OCI-LY7 (cell line): ENCODE measurements at regions not wholly inside any gene's neighbourhood (a gene's known extent, or its start where the extent isn't known, plus 50 kb on each side); places are given as distances from the start of the nearest gene placed in this dataset.
A peak's percentile ranks its signal among the peaks of the same experiment; 100 is the strongest.

Experiments used
- BruUV-seq: library from RNA; stranded (reverse); fragments of 400-500 nt; replicated peaks from 2 replicates; lab custom pipeline; 2021; lab: Mats Ljungman, UMichigan
- CTCF ChIA-PET: fragments of 300-600 bp; sonication (Branson Sonifier 250); formaldehyde crosslinking; loops from one replicate; lab custom pipeline; 2022; ENCODE audit warnings: antibody characterized with exemption; ENCODE audit not compliant: unreplicated experiment; lab: Charles Lee
- POLR2A ChIA-PET: fragments of 300-600 bp; sonication (Branson Sonifier 250); formaldehyde crosslinking; loops from one replicate; lab custom pipeline; 2022; ENCODE audit warnings: antibody characterized with exemption; lab: Charles Lee
- DNase-seq: peaks from one replicate; pipeline ENCODE4 v3.0.0-alpha.2; 2015; ENCODE audit warnings: low spot score
- H2AFZ ChIP-seq: fragments of 200-600 bp; sonication (generic), shearing (Covaris generic); 2 replicates; pipeline ENCODE4 v1.6.1; 2014; ENCODE audit warnings: mild to moderate bottlenecking, antibody characterized with exemption, low read length, moderate library complexity
- H3K27ac ChIP-seq: fragments of 200-600 bp; sonication (generic); 2 replicates; pipeline ENCODE4 v1.5.1; 2014; ENCODE audit warnings: mixed run types, low read depth, mild to moderate bottlenecking, moderate library complexity, low read length, inconsistent platforms; ENCODE audit not compliant: poor library complexity, severe bottlenecking
- H3K36me3 ChIP-seq: fragments of 200-600 bp; sonication (generic); 2 replicates; pipeline ENCODE4 v1.6.1; 2014; ENCODE audit warnings: mild to moderate bottlenecking, antibody characterized with exemption, low read length, moderate library complexity, mixed read lengths; ENCODE audit not compliant: insufficient read depth
- H3K4me1 ChIP-seq: fragments of 200-600 bp; sonication (generic); 2 replicates; pipeline ENCODE4 v1.5.1; 2014; ENCODE audit warnings: mild to moderate bottlenecking, low read length; ENCODE audit not compliant: insufficient read depth, poor library complexity, severe bottlenecking
- H3K4me2 ChIP-seq: fragments of 200-600 bp; sonication (generic); 2 replicates; pipeline ENCODE4 v1.6.1; 2014; ENCODE audit warnings: mild to moderate bottlenecking, low read length
- H3K4me3 ChIP-seq: fragments of 200-600 bp; sonication (generic); 2 replicates; pipeline ENCODE4 v1.5.1; 2014; ENCODE audit warnings: mild to moderate bottlenecking, low read depth, low read length; ENCODE audit not compliant: poor library complexity, severe bottlenecking
- H3K79me2 ChIP-seq: fragments of 200-600 bp; sonication (generic); 2 replicates; pipeline ENCODE4 v1.6.1; 2016; ENCODE audit warnings: low read depth, mild to moderate bottlenecking, low read length, moderate library complexity, mixed read lengths; ENCODE audit not compliant: insufficient read depth
- H3K9me2 ChIP-seq: fragments of 200-600 bp; sonication (generic); 2 replicates; pipeline ENCODE4 v1.6.1; 2016; ENCODE audit warnings: mild to moderate bottlenecking, low read length, mixed read lengths; ENCODE audit not compliant: insufficient read depth
- H3K9me3 ChIP-seq: fragments of 200-600 bp; sonication (generic); 2 replicates; pipeline ENCODE4 v1.6.1; 2014; ENCODE audit warnings: mild to moderate bottlenecking, mixed run types, low read length, mixed read lengths
- H4K20me1 ChIP-seq: fragments of 200-600 bp; sonication (generic); 2 replicates; pipeline ENCODE4 v1.6.1; 2014; ENCODE audit warnings: mild to moderate bottlenecking, antibody characterized with exemption, low read length, moderate library complexity, mixed read lengths; ENCODE audit not compliant: insufficient read depth
- CTCF ChIP-seq: fragments of 200-600 bp; sonication (generic); conservative IDR thresholded peaks from 2 replicates; pipeline ENCODE4 v1.5.1; 2014; ENCODE audit warnings: mild to moderate bottlenecking, antibody characterized with exemption, low read length, moderate library complexity, mixed read lengths
- EZH2phosphoT487 ChIP-seq: fragments of 200-600 bp; sonication (generic); IDR thresholded peaks from 2 replicates; pipeline ENCODE4 v1.6.1; 2018; ENCODE audit warnings: low read depth, borderline replicate concordance, mild to moderate bottlenecking, mixed run types, antibody characterized with exemption, low read length, moderate library complexity, mixed read lengths
- intact Hi-C: fragments of 100-400 bp; cut with micrococcal nuclease; formaldehyde crosslinking; loops from one replicate; pipeline ENCODE4 v1.10.0; 2022; ENCODE audit not compliant: unreplicated experiment

DNA sequence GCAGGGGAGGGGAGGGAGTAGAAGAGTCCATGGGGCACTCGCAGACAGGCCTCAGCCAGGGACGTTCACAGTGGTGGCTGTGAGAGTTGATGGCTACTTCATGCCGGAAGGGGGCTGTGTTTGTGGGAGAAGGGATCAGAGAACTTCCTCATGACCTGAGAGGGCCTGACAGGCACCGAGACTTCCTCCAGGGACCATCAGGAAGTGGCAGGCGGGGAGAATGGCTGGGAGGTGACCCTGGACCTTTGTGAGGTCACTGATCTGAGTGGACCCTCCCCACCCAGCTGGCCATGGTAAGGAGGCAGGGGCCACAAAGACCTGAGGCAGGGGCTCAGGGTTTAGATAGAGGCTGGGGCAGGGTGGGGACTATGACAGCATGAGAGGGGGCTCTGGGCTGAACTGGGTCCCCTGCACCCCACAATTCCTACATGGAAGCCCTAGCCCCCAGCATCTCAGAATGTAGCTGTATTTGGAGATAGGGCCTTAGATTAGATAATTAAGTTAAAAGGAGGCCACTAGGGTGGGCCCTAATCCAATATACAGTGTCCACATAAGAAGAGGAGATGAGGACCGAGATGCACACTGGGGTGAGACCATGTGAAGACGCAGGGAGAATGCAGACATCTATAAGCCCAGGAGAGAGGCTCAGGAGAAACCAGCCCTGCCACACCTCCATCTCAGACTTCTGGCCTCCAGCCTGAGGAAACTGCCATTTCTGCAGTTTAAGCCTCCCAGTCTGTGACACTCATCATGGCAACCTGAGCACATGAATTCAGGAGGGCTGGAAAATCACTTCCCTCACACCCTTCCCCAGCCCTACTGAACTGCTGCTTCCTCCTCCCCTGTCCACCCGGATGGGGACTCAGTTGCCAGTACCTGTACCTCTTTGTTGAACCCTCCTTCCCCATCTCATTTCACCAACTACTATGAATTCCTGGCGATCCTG is 273.9 kb upstream of the ZNF32 start:
- H3K27ac ChIP-seq, result peak overlapping the region; percentile 52
- DNase-seq, result peak; percentile 50
- ChIA-PET POLR2A (interaction anchor here (0.6 to 1.0 kb wide), 5 partner anchors 12 to 110 kb away, joined by 3 to 6 read pairs (median 3); no protein-coding TSS in a partner anchor), CTCF (no interaction called here)
- no peaks in the 10 kb centered on the region for H3K36me3 ChIP-seq
- peak overlapping the region; percentile 56 for H3K4me2 ChIP-seq
- no TSS peak for BruUV-seq
- H3K4me3 ChIP-seq, result peak overlapping the region; percentile 22
- peak; percentile 48 for TF ChIP-seq CTCF
- no peak for TF ChIP-seq EZH2phosphoT487
- intact Hi-C loops, result loop anchor here (1.0 to 5.0 kb wide), 2 partner anchors 90 to 108 kb away; no protein-coding TSS in a partner anchor
- H3K4me1 ChIP-seq, result peaks cover 32% of the 10 kb centered on the region
- H4K20me1 ChIP-seq, result no peaks in the 10 kb centered on the region
- H3K79me2 ChIP-seq, result no peaks in the 10 kb centered on the region
- H3K9me3 ChIP-seq, result no peaks in the 10 kb centered on the region
- H3K9me2 ChIP-seq, result no peaks in the 10 kb centered on the region
- peak overlapping the region; percentile 90 for H2AFZ ChIP-seq

GRCh38 chr10:43921881-43922280 is 273.2 kb upstream of the ZNF32 start:
- POLR2A ChIA-PET, result interaction anchor here (0.6 kb wide), 1 partner anchor 115 kb away, joined by 3 read pairs; no protein-coding TSS in a partner anchor
- intact Hi-C loops, result loop anchor here (1.0 to 5.0 kb wide), 2 partner anchors 90 to 108 kb away; no protein-coding TSS in a partner anchor

More at GRCh38 chr10:43921881-43922280, 273.2 kb upstream of the ZNF32 start:
- Histone ChIP-seq H3K4me1 (peaks cover 32% of the 10 kb centered on the region), H4K20me1 (no peaks in the 10 kb centered on the region), H3K79me2 (no peaks in the 10 kb centered on the region), H3K4me3 (no peak overlapping the region), H3K9me2 (no peaks in the 10 kb centered on the region), H2AFZ (no peak overlapping the region), H3K4me2 (no peak overlapping the region), H3K27ac (no peak overlapping the region), H3K9me3 (no peaks in the 10 kb centered on the region), H3K36me3 (no peaks in the 10 kb centered on the region)
- BruUV-seq, result no TSS peak
- CTCF ChIA-PET, result interaction anchor here (0.6 kb wide), 1 partner anchor 67 kb away, joined by 3 read pairs; no protein-coding TSS in a partner anchor
- TF ChIP-seq EZH2phosphoT487, result no peak
- TF ChIP-seq CTCF, result no peak
- DNase-seq, result no peak
